NCI-H82 treated with DMSO at 0.1 percent for 48 hours (cell line): ENCODE measurements at regions not wholly inside any gene's neighbourhood (a gene's known extent, or its start where the extent isn't known, plus 50 kb on each side); places are given as distances from the start of the nearest gene placed in this dataset.
"Not testable (repeated sequence)": the region's sequence is repeated elsewhere in the genome, so short reads cannot be mapped to it uniquely, and the experiment has no call there.

Experiments used
- DNase-seq: peaks from one replicate; lab custom pipeline; 2025; ENCODE audit not compliant: unreplicated experiment; lab: John Stamatoyannopoulos, UW

GRCh38 chr18:51330148-51330547, 132.7 kb upstream of the MEX3C start:
- no peak for DNase-seq

- no peak for DNase-seq
These were observed 133.3 kb upstream of the MEX3C start for GRCh38 chr18:51330739-51331138.

GRCh38 chr18:51337406-51337805, 139.9 kb upstream of the MEX3C start:
- DNase-seq, result no peak

GRCh38 chr18:51339856-51340255, 142.4 kb upstream of the MEX3C start:
- no peak for DNase-seq

GRCh38 chr18:51340332-51340731, 142.9 kb upstream of the MEX3C start:
- no peak for DNase-seq

- no peak for DNase-seq
These were observed 145.3 kb upstream of the MEX3C start for GRCh38 chr18:51342815-51343214.

- DNase-seq, result no peak
These were observed 148.4 kb upstream of the MEX3C start for GRCh38 chr18:51345848-51346391.

- no peak for DNase-seq
These were observed 148.9 kb upstream of the MEX3C start for GRCh38 chr18:51346404-51346803.

GRCh38 chr18:51350081-51350480, 152.6 kb upstream of the MEX3C start:
- DNase-seq, result no peak

GRCh38 chr18:51355841-51356240, 158.4 kb upstream of the MEX3C start:
- DNase-seq, result no peak

- not testable (repeated sequence) for DNase-seq
These were observed 162.8 kb upstream of the MEX3C start for GRCh38 chr18:51360301-51360700.

GRCh38 chr18:51361130-51361860, 163.8 kb upstream of the MEX3C start:
- DNase-seq, result no peak

- no peak for DNase-seq
These were observed 165.9 kb upstream of the MEX3C start for GRCh38 chr18:51363384-51363783.

GRCh38 chr18:51370996-51371395, 173.5 kb upstream of the MEX3C start:
- DNase-seq, result no peak

- no peak for DNase-seq
These were observed 174.4 kb upstream of the MEX3C start for GRCh38 chr18:51371929-51372328.

GRCh38 chr18:51382081-51382480, 184.6 kb upstream of the MEX3C start:
- DNase-seq, result no peak

- no peak for DNase-seq
These were observed 185.6 kb upstream of the MEX3C start for GRCh38 chr18:51383116-51383515.

GRCh38 chr18:51383711-51384110, 186.2 kb upstream of the MEX3C start:
- no peak for DNase-seq

- no peak for DNase-seq
These were observed 187.8 kb upstream of the MEX3C start for GRCh38 chr18:51385270-51385669.

- no peak for DNase-seq
These were observed 193.2 kb upstream of the MEX3C start for GRCh38 chr18:51390702-51391101.

- DNase-seq, result no peak
These were observed 193.7 kb upstream of the MEX3C start for GRCh38 chr18:51391215-51391614.

- no peak for DNase-seq
These were observed 194.2 kb upstream of the MEX3C start for GRCh38 chr18:51391731-51392130.

- DNase-seq, result no peak
These were observed 200.0 kb upstream of the MEX3C start for GRCh38 chr18:51397347-51397962.
